ENCODE measurements at regions not wholly inside any gene's neighbourhood (a gene's known extent, or its start where the extent isn't known, plus 50 kb on each side); places are given as distances from the start of the nearest gene placed in this dataset.

- no peak for DNase-seq (ENCODE audit: low spot score)
These were observed 431.9 kb upstream of the HS6ST1 start for GRCh38 chr2:128750328-128751165.

- no peak for DNase-seq (ENCODE audit: low spot score)
These were observed 433.1 kb upstream of the HS6ST1 start for GRCh38 chr2:128751746-128752145.

GRCh38 chr2:128752691-128753263 lies 434.1 kb upstream of the HS6ST1 start:
- no peak for DNase-seq (ENCODE audit: low spot score)

- no peak for DNase-seq (ENCODE audit: low spot score)
These were observed 434.7 kb upstream of the HS6ST1 start for GRCh38 chr2:128753321-128753720.

- DNase-seq (ENCODE audit: low spot score): no peak
These were observed 435.1 kb upstream of the HS6ST1 start for GRCh38 chr2:128753800-128754199.

GRCh38 chr2:128754246-128754724 lies 435.6 kb upstream of the HS6ST1 start:
- DNase-seq (ENCODE audit: low spot score): peak; percentile 34

GRCh38 chr2:128755695-128756364 lies 437.2 kb upstream of the HS6ST1 start:
- DNase-seq (ENCODE audit: low spot score): no peak

- no peak for DNase-seq (ENCODE audit: low spot score)
These were observed 437.7 kb upstream of the HS6ST1 start for GRCh38 chr2:128756365-128756717.

- DNase-seq (ENCODE audit: low spot score): no peak
These were observed 447.1 kb upstream of the HS6ST1 start for GRCh38 chr2:128765811-128766210.

- DNase-seq (ENCODE audit: low spot score): no peak
These were observed 449.4 kb upstream of the HS6ST1 start for GRCh38 chr2:128768041-128768440.

GRCh38 chr2:128769457-128770142 lies 450.9 kb upstream of the HS6ST1 start:
- no peak for DNase-seq (ENCODE audit: low spot score)

- no peak for DNase-seq (ENCODE audit: low spot score)
These were observed 451.7 kb upstream of the HS6ST1 start for GRCh38 chr2:128770143-128771085.

GRCh38 chr2:128771401-128771800 lies 452.7 kb upstream of the HS6ST1 start:
- no peak for DNase-seq (ENCODE audit: low spot score)

GRCh38 chr2:128772671-128773070 lies 454.0 kb upstream of the HS6ST1 start:
- no peak for DNase-seq (ENCODE audit: low spot score)

GRCh38 chr2:128773641-128774319 lies 455.1 kb upstream of the HS6ST1 start:
- no peak for DNase-seq (ENCODE audit: low spot score)

GRCh38 chr2:128774320-128775216 lies 455.9 kb upstream of the HS6ST1 start:
- DNase-seq (ENCODE audit: low spot score): no peak

GRCh38 chr2:128775217-128775913 lies 456.7 kb upstream of the HS6ST1 start:
- DNase-seq (ENCODE audit: low spot score): no peak

GRCh38 chr2:128775914-128776285 lies 457.2 kb upstream of the HS6ST1 start:
- DNase-seq (ENCODE audit: low spot score): no peak

All from putamen (tissue), 1 donor.